Astrocyte (in vitro differentiated cells and primary cell): ENCODE measurements at regions not wholly inside any gene's neighbourhood (a gene's known extent, or its start where the extent isn't known, plus 50 kb on each side); places are given as distances from the start of the nearest gene placed in this dataset.

Experiments used
- EZH2 ChIP-seq: IDR thresholded peaks from 2 replicates; pipeline ENCODE4 v1.6.1; 2012; ENCODE audit warnings: mild to moderate bottlenecking, low read length, inconsistent platforms; ENCODE audit not compliant: insufficient read depth
- TF ChIP-seq, protein P1 (sequence below): IDR thresholded peaks from 2 replicates; pipeline ENCODE4 v1.5.1; 2011; ENCODE audit warnings: low read depth, mild to moderate bottlenecking, inconsistent platforms, low read length, moderate library complexity; ENCODE audit not compliant: insufficient read depth

DNA sequence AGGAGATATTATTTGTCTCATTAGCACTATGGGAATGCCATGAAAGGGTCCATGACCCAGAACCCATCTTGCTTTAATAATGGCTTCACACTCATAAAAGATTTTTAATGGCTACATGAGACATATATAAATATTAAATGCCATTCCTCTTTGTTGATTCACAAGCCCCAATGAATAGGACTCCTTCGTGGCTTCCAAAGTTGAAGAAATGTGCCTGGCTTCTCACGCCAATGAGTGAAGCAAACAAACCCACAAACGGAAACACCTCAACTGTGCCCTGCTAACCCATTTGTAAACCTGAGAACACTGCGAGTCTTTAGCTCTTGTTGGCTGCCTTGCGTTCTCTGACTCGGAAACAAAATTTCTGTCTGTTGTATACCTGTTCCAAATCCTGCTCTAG is 381.7 kb upstream of the DDHD1 start:
- TF ChIP-seq, protein P1, sequence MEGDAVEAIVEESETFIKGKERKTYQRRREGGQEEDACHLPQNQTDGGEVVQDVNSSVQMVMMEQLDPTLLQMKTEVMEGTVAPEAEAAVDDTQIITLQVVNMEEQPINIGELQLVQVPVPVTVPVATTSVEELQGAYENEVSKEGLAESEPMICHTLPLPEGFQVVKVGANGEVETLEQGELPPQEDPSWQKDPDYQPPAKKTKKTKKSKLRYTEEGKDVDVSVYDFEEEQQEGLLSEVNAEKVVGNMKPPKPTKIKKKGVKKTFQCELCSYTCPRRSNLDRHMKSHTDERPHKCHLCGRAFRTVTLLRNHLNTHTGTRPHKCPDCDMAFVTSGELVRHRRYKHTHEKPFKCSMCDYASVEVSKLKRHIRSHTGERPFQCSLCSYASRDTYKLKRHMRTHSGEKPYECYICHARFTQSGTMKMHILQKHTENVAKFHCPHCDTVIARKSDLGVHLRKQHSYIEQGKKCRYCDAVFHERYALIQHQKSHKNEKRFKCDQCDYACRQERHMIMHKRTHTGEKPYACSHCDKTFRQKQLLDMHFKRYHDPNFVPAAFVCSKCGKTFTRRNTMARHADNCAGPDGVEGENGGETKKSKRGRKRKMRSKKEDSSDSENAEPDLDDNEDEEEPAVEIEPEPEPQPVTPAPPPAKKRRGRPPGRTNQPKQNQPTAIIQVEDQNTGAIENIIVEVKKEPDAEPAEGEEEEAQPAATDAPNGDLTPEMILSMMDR, result no peak
- no peak for TF ChIP-seq EZH2
